GM21717 (cell line): ENCODE measurements at regions not wholly inside any gene's neighbourhood (a gene's known extent, or its start where the extent isn't known, plus 50 kb on each side); places are given as distances from the start of the nearest gene placed in this dataset.

Experiments used
- ATAC-seq: cut with Tn5 transposase; IDR thresholded peaks from one replicate; pipeline ENCODE4 v1.9.1; 2021; ENCODE audit warnings: mild to moderate bottlenecking, moderate library complexity; ENCODE audit not compliant: unreplicated experiment

GRCh38 chr5:1748271-1748670, 51.4 kb downstream of the MRPL36 start:
- no peak for ATAC-seq

DNA sequence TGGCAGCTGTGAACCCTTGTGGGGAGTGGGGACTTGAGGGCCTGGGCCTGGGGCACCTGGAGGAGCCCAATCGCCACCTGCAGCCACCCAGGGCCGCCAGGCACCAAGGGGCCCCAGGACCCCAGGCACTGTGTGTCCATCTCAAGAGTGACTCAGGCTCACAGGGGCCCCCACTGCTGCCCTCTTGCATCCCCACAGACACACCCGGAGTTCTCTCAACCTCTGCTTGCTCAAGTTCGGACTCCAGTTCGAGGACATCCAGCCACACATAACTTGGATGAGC, 51.9 kb downstream of the MRPL36 start:
- ATAC-seq, result no peak

GRCh38 chr5:1747079-1747802, 52.4 kb downstream of the MRPL36 start:
- no peak for ATAC-seq

GRCh38 chr5:1746371-1747078, 53.1 kb downstream of the MRPL36 start:
- no peak for ATAC-seq

- no peak for ATAC-seq
Measured at GRCh38 chr5:1745796-1746370, 53.8 kb downstream of the MRPL36 start.

- no peak for ATAC-seq
Measured at GRCh38 chr5:1745123-1745795, 54.4 kb downstream of the MRPL36 start.

DNA sequence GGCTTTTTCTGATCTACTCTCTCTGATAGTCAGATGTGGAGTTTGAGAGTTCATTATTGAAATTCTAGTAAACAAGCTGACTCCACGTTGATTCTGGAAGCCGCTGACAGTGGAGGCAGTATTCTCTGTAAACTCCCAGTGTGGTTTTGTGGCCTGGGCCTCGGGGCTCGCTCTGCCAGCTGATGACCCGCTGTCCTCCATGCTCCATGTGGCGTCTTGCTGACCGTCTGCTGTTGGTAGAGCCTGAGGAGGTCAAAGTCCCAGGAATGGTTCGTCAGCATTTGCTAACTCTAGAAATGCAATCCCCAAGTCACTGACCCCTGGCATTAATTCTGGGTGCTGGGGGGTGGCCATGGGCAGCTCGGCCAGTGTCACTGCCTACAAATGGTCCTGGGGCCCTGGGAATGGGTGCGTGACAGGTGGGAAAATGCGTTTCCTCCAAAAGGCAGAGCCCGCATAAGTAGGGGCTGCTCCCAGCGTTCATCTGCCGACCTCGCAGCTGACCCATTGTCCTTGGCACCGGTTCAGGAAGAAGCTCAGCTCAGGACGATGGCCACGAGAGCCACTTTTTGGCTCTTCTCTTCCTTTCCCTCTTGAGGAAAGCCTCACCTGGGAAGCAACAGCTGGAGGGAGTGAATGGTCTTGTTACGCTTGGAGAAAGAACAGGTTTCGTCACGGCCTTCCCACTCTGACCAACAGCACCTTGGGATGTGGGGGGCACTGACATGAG, 55.1 kb downstream of the MRPL36 start:
- no peak for ATAC-seq

DNA sequence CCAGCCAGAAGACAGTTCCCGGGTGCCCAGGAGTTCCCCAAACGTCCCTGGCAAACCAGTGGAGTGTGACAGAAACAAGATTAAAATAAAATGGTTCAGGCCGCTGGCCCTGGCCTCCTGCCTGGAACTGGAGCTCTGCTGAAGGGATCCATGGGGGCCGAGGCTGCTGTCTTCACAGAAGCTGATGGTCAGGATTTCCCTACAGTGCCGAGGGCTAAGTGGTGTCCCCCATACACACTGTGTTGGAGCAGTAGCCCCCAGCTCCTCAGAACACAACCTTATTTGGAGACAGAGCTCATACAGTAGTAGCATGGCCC, 55.9 kb downstream of the MRPL36 start:
- ATAC-seq, result no peak

DNA sequence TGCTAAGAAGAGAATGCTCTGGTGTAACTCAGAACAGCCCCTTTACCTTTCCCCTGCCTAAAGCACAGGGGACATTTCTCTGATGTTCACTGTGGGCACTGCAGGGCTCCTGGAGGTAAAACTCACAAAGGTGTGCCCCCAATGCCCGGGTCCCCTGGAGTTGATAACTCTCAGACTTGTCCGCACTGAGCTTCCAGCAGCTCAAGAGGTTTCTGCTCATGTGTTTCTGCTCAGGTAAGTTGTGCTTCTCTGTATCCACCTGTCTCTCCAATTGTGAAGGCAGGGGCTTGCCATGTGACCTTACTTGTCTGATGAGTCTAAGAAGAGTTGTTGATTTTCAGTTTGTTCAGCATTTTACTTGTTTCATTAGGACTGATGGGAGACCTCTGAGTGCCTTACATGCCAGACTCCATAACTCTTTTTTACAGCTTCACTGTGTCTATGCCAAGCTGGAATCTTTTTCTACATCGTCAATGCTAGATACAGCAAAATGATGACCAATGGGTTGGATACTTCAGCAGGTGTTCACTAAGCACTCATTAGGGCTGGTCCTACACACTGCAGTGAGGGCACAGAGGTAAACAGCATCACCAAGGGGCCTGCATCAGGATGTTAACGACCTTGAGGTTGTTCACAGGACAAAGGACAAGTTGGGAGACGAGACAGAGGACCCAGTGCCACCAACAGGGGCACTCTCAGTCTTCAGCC, 56.4 kb downstream of the MRPL36 start:
- no peak for ATAC-seq

GRCh38 chr5:1737790-1738405, 61.7 kb downstream of the MRPL36 start:
- ATAC-seq, result peak; percentile 64

DNA sequence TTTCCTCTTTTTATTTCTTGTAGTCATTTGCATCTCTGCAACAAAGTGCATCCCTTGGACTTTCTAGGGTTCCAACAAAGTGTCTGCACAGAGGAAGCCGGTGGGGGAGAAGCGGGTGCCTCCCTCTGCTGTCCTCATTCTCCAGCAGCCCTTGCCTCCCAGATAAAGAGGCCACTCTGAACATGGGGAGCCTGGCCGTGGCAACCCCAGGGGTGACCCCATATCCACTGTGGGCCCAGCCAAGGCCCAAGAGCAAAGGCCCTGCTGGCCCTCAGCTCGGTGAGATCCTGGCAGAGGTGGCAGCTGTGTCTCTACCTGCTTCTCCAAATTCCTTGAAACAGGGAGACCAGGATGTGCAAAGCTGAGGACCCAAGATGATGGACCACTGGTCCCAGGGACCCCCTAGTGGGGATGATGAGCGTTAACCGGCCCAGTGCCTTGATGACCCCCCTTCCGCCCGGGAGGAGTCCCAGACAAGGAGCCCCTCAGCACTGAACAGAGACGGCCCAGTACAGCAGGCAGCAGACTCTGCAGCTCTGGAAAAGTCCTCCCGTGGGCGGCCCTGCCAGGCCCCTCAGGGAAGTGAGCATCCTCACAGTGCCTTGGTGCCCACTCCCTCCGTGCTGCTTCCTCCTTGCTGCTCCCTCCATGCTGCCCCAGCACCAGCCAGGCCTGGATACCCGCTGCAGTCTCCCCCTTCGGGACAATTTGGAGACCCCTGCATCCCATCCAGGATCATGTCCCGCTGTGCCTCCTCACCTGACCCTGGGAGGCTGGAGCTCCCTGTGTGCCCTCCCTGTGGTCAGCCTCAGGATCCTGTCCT, 62.5 kb downstream of the MRPL36 start:
- no peak for ATAC-seq

- ATAC-seq, result no peak
Measured at GRCh38 chr5:1736065-1736464, 63.6 kb downstream of the MRPL36 start.

DNA sequence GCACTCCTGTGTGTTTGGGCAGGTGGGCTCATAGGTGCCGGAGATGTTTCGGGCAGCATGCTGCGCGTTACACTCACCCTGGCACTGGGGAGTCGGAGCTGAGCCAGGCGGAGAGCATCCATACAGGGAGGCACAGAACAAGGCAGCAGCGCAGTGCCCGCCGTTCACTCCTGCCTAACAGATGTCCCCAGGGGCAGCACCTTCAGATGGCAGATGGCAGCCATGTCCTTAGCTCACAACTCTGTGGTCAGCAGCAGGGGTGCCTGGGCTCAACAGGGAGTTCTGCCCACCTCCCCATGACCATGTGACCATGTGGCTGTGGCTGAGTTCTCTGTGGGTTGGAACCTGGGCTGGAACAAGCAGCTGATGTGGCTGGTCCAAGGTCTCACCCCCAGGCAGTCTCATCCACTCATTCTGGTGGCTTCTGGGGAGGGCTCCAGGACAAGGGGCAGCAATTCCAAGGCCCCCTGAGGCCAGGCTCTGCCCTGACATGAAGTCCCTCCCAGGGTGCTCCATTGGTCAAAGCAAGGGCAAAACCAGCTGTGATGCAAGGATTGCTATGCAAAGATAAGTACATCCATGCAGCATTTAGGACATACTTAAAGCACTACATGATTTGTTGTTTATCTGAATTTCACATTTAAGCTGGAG, 64.2 kb downstream of the MRPL36 start:
- no peak for ATAC-seq

- no peak for ATAC-seq
Measured at GRCh38 chr5:1734908-1735289, 64.7 kb downstream of the MRPL36 start.

DNA sequence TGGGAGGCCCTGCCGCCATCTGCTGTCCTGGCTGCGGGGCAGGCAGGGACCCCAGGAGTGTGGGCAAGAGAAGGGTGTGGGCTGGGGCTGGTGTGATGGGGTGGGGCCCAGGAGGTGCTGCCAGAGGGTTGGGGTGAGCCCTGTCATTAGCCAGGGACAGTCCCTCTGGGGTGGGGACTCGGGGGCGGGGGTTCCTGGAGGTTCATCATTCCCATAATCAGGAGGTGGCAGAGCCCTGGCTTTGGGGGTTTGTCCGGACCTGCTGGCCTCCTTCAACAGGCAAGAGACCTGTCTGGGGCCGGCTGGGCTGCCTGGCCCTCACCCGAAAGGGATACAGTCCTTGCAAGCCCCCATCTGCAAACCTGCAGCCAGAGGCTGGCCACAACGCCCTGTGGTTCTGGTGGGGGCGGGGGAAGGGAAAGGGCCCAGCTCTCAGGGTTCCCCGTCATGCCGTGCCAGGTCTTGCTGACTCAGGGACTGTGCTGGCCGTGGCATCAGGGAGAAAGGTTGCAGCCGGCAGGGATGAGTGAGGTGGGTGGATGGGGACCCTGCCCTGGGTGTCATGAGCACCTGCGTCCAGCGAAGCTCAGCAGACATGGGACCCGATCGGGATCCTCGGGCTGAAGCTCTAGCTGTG, 65.2 kb downstream of the MRPL36 start:
- no peak for ATAC-seq

DNA sequence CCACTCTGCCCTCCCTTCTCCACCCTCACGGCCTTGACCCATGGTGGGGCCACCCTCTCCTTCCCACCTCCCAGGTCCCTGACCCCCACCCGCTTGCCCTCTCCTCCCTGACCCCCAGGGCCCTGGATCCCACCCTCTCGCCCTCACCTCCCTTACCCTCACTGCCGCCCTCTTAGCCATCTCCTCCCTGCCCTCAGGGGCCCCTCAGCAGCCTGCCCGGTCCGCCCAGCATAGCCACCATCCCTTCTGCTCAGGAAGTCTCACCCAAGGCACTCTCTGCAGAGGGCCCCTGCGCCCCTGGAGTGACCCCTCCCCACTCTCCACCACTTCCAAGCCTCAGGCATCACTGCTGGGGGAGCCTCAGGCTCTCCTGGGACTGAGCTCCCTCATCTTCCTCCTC, 66.3 kb downstream of the MRPL36 start:
- no peak for ATAC-seq

DNA sequence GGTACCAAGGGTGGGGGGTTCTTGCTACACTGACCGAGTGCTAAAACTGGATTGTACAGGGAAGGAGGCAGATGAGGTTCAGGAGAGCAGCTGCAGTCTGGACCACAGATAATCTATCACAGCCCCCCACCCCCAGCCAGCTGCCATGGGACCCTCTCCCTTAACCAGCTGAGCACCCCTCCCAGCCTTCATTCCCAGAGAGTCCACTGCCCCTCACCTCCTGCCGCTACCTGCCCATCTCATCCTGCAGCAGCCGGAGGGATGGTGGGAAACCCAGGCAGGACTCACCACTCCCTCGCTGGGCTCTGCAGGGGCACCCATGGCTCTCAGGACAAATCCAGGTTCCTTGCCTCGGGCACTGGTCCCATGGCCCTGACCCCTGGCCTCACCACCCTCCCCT, 66.7 kb downstream of the MRPL36 start:
- ATAC-seq, result no peak

GRCh38 chr5:1732238-1732941, 67.2 kb downstream of the MRPL36 start:
- no peak for ATAC-seq
